Naive thymus-derived CD8-positive, alpha-beta T cell (primary cell): ENCODE measurements at regions not wholly inside any gene's neighbourhood (a gene's known extent, or its start where the extent isn't known, plus 50 kb on each side); places are given as distances from the start of the nearest gene placed in this dataset.

Source experiments
- ATAC-seq, 2 donors: fragments of 150-1000 bp; cut with Tn5 transposase in 1 of 2; sonication (Bioruptor Pico), chemical (Tn5 transposase) in 1 of 2; 1 replicate in 1 of 2; 2 replicates in 1 of 2; pipeline ENCODE4 v1.10.0; 2021; ENCODE audit warnings: mild to moderate bottlenecking in 2 of 2, moderate library complexity in 2 of 2
- POLR2A ChIA-PET: fragments of 350-600 bp; sonication (Branson Sonifier 250); formaldehyde crosslinking; loops from one replicate; lab custom pipeline; 2021; ENCODE audit warnings: antibody characterized with exemption; lab: Charles Lee
- DNase-seq, 10 donors: peaks; one replicate each; pipeline versions ENCODE4 v3.0.0 to v3.0.0-alpha.2; 2020 to 2022
- H3K27ac Mint-ChIP-seq, 10 donors: one replicate each; pipeline ENCODE4 v1.8.0; 2020 to 2022; ENCODE audit warnings: mild to moderate bottlenecking in 10 of 10, mixed read lengths in 10 of 10, moderate library complexity in 4 of 10, inconsistent platforms in 1 of 10
- H3K27me3 Mint-ChIP-seq, 5 donors: one replicate each; pipeline ENCODE4 v1.8.0; 2021 to 2022; ENCODE audit warnings: mixed read lengths in 5 of 5
- H3K36me3 Mint-ChIP-seq, 3 donors: one replicate each; pipeline ENCODE4 v1.8.0; 2020 to 2022; ENCODE audit warnings: mixed read lengths in 3 of 3, mild to moderate bottlenecking in 2 of 3, inconsistent platforms in 1 of 3
- H3K4me1 Mint-ChIP-seq, 4 donors: one replicate each; pipeline ENCODE4 v1.8.0; 2021 to 2022; ENCODE audit warnings: mixed read lengths in 4 of 4
- H3K4me3 Mint-ChIP-seq, 10 donors: one replicate each; pipeline ENCODE4 v1.8.0; 2020 to 2022; ENCODE audit warnings: mild to moderate bottlenecking in 10 of 10, mixed read lengths in 10 of 10, moderate library complexity in 6 of 10, inconsistent platforms in 1 of 10
- H3K9me3 Mint-ChIP-seq, 9 donors: one replicate each; pipeline ENCODE4 v1.8.0; 2020 to 2022; ENCODE audit warnings: mixed read lengths in 9 of 9, mild to moderate bottlenecking in 3 of 9, inconsistent platforms in 1 of 9, moderate library complexity in 1 of 9

GRCh38 chr4:111720866-111721265, 424.4 kb upstream of the FAM241A start:
- no peak for ATAC-seq
- H3K27me3 Mint-ChIP-seq = peaks cover 0 to 4% (median 0%) of the 10 kb centered on the region in 5 donors
- H3K36me3 Mint-ChIP-seq = no peaks in the 10 kb centered on the region
- DNase-seq = no peak
- H3K27ac Mint-ChIP-seq = peak overlapping the region in 1 of 10 donors; percentile 89
- POLR2A ChIA-PET = no interaction called here
- H3K9me3 Mint-ChIP-seq = peaks cover 0 to 3% (median 0%) of the 10 kb centered on the region in 9 donors
- no peak overlapping the region for H3K4me3 Mint-ChIP-seq
- no peaks in the 10 kb centered on the region for H3K4me1 Mint-ChIP-seq

GRCh38 chr4:111722213-111722720, 423.0 kb upstream of the FAM241A start:
- Mint-ChIP-seq H3K27me3 (peaks cover 0 to 4% (median 0%) of the 10 kb centered on the region in 5 donors), H3K27ac (no peak overlapping the region), H3K4me3 (no peak overlapping the region), H3K36me3 (no peaks in the 10 kb centered on the region), H3K4me1 (no peaks in the 10 kb centered on the region), H3K9me3 (peaks cover 0 to 3% (median 0%) of the 10 kb centered on the region in 9 donors)
- ATAC-seq (no peak), DNase-seq (no peak)
- POLR2A ChIA-PET = no interaction called here

GRCh38 chr4:111736516-111736915, 408.7 kb upstream of the FAM241A start:
- Mint-ChIP-seq H3K9me3 (peaks cover 0 to 12% (median 2%) of the 10 kb centered on the region in 9 donors), H3K27ac (no peak overlapping the region), H3K4me1 (no peaks in the 10 kb centered on the region), H3K27me3 (no peaks in the 10 kb centered on the region), H3K4me3 (no peak overlapping the region), H3K36me3 (no peaks in the 10 kb centered on the region)
- POLR2A ChIA-PET = no interaction called here
- DNase-seq (no peak), ATAC-seq (no peak)

- ATAC-seq = no peak
Measured at GRCh38 chr4:111744847-111745246, 400.4 kb upstream of the FAM241A start.

GRCh38 chr4:111748157-111748556, 397.1 kb upstream of the FAM241A start:
- Mint-ChIP-seq H3K4me3 (no peak overlapping the region), H3K27ac (no peak overlapping the region), H3K36me3 (no peaks in the 10 kb centered on the region), H3K9me3 (peaks cover 0 to 5% (median 0%) of the 10 kb centered on the region in 9 donors), H3K4me1 (no peaks in the 10 kb centered on the region), H3K27me3 (peaks cover 0 to 3% (median 0%) of the 10 kb centered on the region in 5 donors)
- no peak for ATAC-seq
- no peak for DNase-seq
- POLR2A ChIA-PET = no interaction called here

More at GRCh38 chr4:111744847-111745246, 400.4 kb upstream of the FAM241A start:
- peaks cover 0 to 4% (median 0%) of the 10 kb centered on the region in 9 donors for H3K9me3 Mint-ChIP-seq
- DNase-seq = no peak
- no peak overlapping the region for H3K27ac Mint-ChIP-seq
- POLR2A ChIA-PET = no interaction called here
- no peak overlapping the region for H3K4me3 Mint-ChIP-seq
- H3K27me3 Mint-ChIP-seq = peaks cover 0 to 3% (median 0%) of the 10 kb centered on the region in 5 donors
- H3K36me3 Mint-ChIP-seq = no peaks in the 10 kb centered on the region
- H3K4me1 Mint-ChIP-seq = no peaks in the 10 kb centered on the region

- no peak for DNase-seq
- POLR2A ChIA-PET = no interaction called here
- no peak overlapping the region for H3K27ac Mint-ChIP-seq
- no peak overlapping the region for H3K4me3 Mint-ChIP-seq
- no peak for ATAC-seq
- no peaks in the 10 kb centered on the region for H3K36me3 Mint-ChIP-seq
- no peaks in the 10 kb centered on the region for H3K4me1 Mint-ChIP-seq
- no peaks in the 10 kb centered on the region for H3K27me3 Mint-ChIP-seq
- H3K9me3 Mint-ChIP-seq = peaks cover 0 to 9% (median 0%) of the 10 kb centered on the region in 9 donors
Measured at GRCh38 chr4:111754003-111754402, 391.3 kb upstream of the FAM241A start.

GRCh38 chr4:111755571-111755970, 389.7 kb upstream of the FAM241A start:
- Mint-ChIP-seq H3K9me3 (peaks cover 0 to 13% (median 0%) of the 10 kb centered on the region in 9 donors), H3K27ac (no peak overlapping the region), H3K27me3 (no peaks in the 10 kb centered on the region), H3K36me3 (no peaks in the 10 kb centered on the region), H3K4me3 (no peak overlapping the region), H3K4me1 (no peaks in the 10 kb centered on the region)
- ATAC-seq = no peak
- POLR2A ChIA-PET = no interaction called here
- no peak for DNase-seq

- Mint-ChIP-seq H3K4me1 (no peaks in the 10 kb centered on the region), H3K27me3 (no peaks in the 10 kb centered on the region), H3K9me3 (peaks cover 0 to 12% (median 0%) of the 10 kb centered on the region in 9 donors), H3K36me3 (no peaks in the 10 kb centered on the region), H3K27ac (no peak overlapping the region), H3K4me3 (no peak overlapping the region)
- DNase-seq (no peak), ATAC-seq (no peak)
- POLR2A ChIA-PET = no interaction called here
Measured at GRCh38 chr4:111761531-111761930, 383.7 kb upstream of the FAM241A start.

- H3K27me3 Mint-ChIP-seq = no peaks in the 10 kb centered on the region
- H3K4me3 Mint-ChIP-seq = no peak overlapping the region
- POLR2A ChIA-PET = no interaction called here
- ATAC-seq (no peak), DNase-seq (no peak)
- no peak overlapping the region for H3K27ac Mint-ChIP-seq
- no peaks in the 10 kb centered on the region for H3K4me1 Mint-ChIP-seq
- H3K9me3 Mint-ChIP-seq = peaks cover 0 to 12% (median 5%) of the 10 kb centered on the region in 9 donors
- no peaks in the 10 kb centered on the region for H3K36me3 Mint-ChIP-seq
Measured at GRCh38 chr4:111770514-111770913, 374.7 kb upstream of the FAM241A start.

- no peak overlapping the region for H3K27ac Mint-ChIP-seq
- no peaks in the 10 kb centered on the region for H3K4me1 Mint-ChIP-seq
- no peak for ATAC-seq
- peaks cover 0 to 8% (median 0%) of the 10 kb centered on the region in 9 donors for H3K9me3 Mint-ChIP-seq
- DNase-seq = no peak
- POLR2A ChIA-PET = no interaction called here
- H3K4me3 Mint-ChIP-seq = no peak overlapping the region
- H3K36me3 Mint-ChIP-seq = no peaks in the 10 kb centered on the region
- no peaks in the 10 kb centered on the region for H3K27me3 Mint-ChIP-seq
Measured at GRCh38 chr4:111773858-111774257, 371.4 kb upstream of the FAM241A start.

- H3K4me1 Mint-ChIP-seq = no peaks in the 10 kb centered on the region
- POLR2A ChIA-PET = no interaction called here
- no peaks in the 10 kb centered on the region for H3K27me3 Mint-ChIP-seq
- no peak overlapping the region for H3K27ac Mint-ChIP-seq
- no peaks in the 10 kb centered on the region for H3K9me3 Mint-ChIP-seq
- ATAC-seq (no peak), DNase-seq (no peak)
- no peaks in the 10 kb centered on the region for H3K36me3 Mint-ChIP-seq
- no peak overlapping the region for H3K4me3 Mint-ChIP-seq
Measured at GRCh38 chr4:111775556-111776297, 369.5 kb upstream of the FAM241A start.

GRCh38 chr4:111776561-111776960, 368.7 kb upstream of the FAM241A start:
- H3K4me3 Mint-ChIP-seq = no peak overlapping the region
- no peaks in the 10 kb centered on the region for H3K4me1 Mint-ChIP-seq
- H3K27me3 Mint-ChIP-seq = no peaks in the 10 kb centered on the region
- H3K27ac Mint-ChIP-seq = no peak overlapping the region
- POLR2A ChIA-PET = no interaction called here
- no peak for ATAC-seq
- H3K9me3 Mint-ChIP-seq = no peaks in the 10 kb centered on the region
- H3K36me3 Mint-ChIP-seq = no peaks in the 10 kb centered on the region
- DNase-seq = no peak

GRCh38 chr4:111778543-111778942, 366.7 kb upstream of the FAM241A start:
- Mint-ChIP-seq H3K27me3 (no peaks in the 10 kb centered on the region), H3K36me3 (no peaks in the 10 kb centered on the region), H3K27ac (no peak overlapping the region), H3K4me1 (no peaks in the 10 kb centered on the region), H3K4me3 (no peak overlapping the region), H3K9me3 (no peaks in the 10 kb centered on the region)
- ATAC-seq = no peak
- POLR2A ChIA-PET = no interaction called here
- no peak for DNase-seq

- H3K36me3 Mint-ChIP-seq = no peaks in the 10 kb centered on the region
- POLR2A ChIA-PET = no interaction called here
- peaks cover 0 to 2% (median 0%) of the 10 kb centered on the region in 5 donors for H3K27me3 Mint-ChIP-seq
- H3K27ac Mint-ChIP-seq = no peak overlapping the region
- no peak overlapping the region for H3K4me3 Mint-ChIP-seq
- ATAC-seq = no peak
- H3K9me3 Mint-ChIP-seq = no peaks in the 10 kb centered on the region
- no peak for DNase-seq
- no peaks in the 10 kb centered on the region for H3K4me1 Mint-ChIP-seq
Measured at GRCh38 chr4:111780965-111781364, 364.3 kb upstream of the FAM241A start.
